Islet of Langerhans (tissue), 1 donor: ENCODE measurements at regions not wholly inside any gene's neighbourhood (a gene's known extent, or its start where the extent isn't known, plus 50 kb on each side); places are given as distances from the start of the nearest gene placed in this dataset.

Source experiments
- FAIRE-seq: peaks from one replicate; lab custom pipeline; 2011; peaks lifted over from hg19 to GRCh38; lab: Jason Lieb, UNC

DNA sequence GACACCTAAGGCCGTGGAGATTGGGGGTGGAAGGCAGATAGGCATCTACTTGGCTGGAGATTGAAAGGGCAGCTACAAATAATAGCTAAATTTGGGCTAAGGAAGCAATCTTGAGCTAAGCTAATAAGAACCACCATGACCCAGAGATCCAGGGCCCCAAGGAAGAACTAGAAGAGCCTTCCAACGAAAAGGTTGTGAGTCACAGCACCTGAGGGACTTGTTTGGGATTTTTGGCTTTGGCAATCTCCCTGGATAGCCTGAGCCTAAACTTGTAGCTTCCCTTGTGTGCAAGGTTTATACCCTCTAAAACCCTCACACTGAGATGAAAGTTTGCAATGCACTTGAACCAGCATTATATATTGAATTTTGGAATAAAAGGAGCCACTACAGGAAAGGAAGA lies 364.0 kb upstream of the IL12A start:
- no peak for FAIRE-seq

DNA sequence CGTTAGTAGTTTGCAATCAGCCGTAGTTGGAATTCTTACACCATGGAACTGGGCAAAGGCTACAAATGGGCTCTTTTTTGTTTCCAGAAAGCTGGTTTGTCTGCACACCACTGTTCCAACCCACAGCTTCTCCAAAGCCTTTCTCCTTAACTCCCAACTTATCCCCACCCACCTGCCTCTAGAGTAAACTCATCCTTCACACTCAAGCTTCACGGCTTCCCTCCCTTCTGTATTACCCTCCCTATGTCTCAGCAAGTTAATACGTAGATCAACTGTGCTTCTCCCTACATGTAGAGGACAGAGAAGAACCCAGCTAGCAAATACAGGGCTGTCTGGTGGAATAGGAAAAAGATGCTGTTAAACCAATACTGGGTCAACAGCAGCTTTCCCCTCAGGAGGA lies 363.0 kb upstream of the IL12A start:
- no peak for FAIRE-seq

DNA sequence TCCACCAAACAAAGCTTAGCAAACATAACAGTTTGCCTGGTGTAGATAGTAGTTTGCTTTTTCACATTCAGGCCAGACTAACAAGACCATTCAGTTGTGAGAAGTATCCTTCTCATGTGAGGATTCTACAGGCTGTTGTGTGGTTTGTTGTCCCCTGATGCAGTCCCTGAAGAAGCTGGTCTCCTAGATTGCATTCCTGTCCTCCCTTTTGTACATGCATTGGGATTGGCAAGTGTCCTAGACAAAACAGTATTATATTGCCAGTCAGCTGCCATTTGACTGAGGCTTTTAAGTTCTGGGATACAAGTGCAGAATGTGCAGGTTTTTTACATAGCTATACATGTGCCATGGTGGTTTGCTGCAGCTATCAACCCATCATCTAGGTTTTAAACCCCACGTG lies 362.0 kb upstream of the IL12A start:
- FAIRE-seq, result no peak

DNA sequence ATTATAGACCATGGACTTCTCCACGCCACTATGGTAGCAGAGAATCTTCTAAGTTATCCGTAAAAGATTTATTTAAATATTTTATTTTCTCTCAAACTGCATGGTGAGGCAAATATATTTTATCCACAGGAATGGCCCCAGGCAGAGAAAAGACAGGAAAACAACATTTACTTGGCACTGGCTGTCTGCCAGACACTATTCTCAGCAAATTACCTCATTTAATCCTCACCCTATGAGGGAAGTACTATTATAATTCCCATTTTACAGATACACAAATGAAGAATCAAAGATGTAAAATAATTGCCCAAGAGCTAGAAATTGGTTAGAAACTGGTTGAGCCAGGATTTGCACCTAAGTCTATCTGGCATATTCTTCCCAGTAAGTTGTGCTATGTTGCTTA lies 361.4 kb upstream of the IL12A start:
- FAIRE-seq, result no peak

DNA sequence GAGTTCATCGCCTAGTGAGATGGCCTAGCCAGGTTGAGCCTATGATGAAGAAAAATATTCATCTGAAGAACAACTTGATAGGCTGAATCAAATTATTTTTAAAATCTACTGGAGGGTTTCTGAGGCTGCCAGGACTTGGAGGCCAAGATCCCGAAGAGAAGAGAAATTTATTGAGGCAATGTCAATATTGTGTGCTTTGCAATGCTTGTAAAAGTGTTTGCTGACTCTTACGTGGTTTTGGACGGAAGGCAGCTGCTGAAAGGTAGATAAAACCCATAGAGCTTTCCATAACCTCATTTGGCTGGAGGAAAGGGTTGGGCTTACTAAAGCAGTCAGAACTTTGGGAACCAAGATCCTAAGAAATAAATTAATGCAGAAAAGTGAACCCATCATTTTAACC lies 361.0 kb upstream of the IL12A start:
- no peak for FAIRE-seq

DNA sequence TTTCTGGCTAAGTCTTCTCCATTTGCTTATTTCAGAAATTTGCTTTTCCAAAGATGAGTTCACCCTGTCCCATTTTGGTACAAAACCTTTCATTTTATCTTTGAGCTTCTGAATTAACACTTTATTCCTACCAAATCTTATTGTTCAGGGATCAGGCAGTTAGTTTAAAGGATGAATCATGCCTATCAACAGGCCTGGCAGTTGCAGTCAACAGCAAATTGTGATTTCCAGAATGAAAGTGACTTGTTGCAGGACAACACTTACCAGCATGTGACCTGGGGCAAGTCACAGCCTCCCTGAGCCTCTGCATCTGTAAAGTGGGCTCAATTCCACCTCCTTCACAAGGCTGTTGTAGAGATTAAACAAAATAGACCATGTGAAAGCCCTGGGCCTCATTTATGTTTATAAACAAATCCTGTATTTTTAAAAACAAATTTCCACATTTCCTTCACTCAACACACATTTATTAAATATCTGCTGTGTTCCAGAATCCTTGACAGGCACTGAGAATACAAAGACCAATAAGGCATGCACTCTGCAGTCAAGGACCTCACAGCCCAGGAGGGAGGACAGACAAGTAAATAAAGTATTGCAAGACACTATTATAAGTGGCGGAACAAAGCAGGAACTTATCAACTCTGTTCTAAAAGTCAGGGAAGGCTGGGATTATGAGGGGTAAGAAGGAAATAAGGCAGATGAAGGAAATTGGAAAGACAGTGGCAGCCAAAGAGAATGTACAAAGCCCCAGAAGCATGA lies 359.1 kb upstream of the IL12A start:
- no peak for FAIRE-seq

DNA sequence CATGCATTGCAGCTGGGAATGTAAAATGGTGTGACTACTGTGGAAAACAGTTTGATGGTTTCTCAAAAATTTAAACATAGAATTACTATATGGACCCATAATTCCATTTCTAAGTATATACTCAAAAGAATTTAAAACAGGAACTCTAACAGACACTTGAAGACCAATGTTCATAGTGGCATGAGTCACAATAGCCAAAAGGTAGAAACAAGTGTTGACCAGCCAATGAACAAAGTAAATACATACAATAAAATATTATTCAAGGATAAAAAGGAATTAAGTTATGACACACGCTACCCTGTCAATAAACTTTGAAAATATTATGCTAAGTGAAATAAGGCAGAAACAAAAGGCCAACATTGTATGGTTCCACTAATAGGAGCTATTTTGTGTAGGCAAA lies 357.4 kb upstream of the IL12A start:
- FAIRE-seq, result no peak

DNA sequence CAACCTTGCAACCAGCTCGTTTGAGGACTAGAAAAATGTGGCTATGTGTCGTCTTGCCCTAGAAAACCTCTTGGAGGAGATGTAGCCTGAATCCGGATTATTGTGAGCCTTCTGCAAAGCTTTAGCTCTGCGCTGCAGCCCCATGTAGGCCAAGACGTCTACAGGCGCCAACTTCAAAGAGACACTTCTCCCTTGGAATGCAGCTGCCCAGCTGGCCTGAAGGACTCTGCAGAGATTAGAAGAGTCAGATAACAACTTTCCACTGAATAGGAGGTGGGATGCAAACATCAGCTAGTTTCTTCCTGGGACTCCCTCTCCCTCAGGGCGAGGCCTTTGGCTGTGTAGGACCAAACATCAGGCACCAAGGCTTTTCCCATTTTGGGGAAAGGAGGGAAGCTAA lies 356.5 kb upstream of the IL12A start:
- FAIRE-seq, result no peak

DNA sequence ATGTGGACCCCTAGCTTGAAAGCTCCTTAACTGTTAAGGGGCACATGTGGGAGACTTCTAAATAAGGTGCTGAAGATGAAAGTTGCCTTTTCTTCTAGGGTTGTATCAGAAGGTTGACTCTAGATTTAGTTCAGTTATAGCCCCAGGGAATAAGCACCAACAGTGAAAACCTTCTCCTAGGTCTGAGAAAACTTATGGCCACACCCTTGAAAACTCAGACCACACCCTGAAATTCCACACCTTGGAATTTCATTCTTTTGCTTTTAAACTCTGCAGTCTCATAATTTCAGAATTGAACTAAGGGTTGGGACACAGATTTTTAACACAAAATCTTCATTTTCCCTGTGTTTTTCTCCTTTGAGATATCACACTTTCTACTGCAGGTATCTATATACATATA lies 355.8 kb upstream of the IL12A start:
- no peak for FAIRE-seq

DNA sequence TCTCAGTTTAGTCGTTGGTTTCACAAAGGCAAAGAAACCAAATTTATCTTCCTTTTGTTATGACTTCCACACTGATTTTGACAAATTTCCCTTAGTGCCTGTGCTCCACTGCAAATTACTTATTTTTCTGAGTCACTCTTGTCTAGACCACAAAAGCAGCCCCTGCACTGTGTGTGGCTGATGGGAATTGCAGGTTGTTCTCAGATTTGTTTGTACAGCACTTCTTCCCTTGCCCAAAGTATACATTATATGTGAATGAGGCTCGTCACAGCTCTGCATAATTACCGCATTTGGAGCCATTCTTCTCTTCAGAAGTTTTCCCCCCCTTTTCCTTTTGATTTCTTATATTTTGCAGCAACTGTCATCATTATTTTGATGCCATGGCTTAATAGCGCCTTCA lies 354.2 kb upstream of the IL12A start:
- FAIRE-seq, result no peak

DNA sequence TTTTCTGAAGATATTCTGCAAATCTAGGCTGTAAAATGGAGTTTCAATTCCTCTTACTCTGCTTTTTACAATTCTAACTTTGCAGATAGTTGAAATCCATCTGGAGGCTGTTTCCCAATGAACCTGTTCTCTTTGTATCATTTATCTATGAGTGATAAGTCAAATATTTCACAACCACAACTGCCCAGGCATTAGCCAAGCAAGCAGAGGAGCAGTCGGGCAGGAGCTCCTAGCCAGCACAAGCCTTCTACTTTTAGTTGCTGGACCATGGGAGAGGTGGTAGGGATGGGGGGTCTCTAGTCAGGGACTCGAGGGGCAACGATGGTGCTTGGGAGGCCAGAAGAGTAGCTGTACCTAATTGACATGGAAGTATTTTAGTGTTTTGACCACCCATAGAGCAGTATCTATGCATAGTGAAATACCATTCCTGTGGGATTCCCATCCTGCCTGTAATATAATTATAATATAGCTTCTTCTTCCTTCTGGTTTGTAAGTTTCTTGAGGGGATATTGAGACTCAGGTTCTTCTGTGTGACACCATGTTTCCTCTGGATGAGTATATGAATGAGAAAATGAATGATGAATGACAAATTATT lies 353.5 kb upstream of the IL12A start:
- no peak for FAIRE-seq

DNA sequence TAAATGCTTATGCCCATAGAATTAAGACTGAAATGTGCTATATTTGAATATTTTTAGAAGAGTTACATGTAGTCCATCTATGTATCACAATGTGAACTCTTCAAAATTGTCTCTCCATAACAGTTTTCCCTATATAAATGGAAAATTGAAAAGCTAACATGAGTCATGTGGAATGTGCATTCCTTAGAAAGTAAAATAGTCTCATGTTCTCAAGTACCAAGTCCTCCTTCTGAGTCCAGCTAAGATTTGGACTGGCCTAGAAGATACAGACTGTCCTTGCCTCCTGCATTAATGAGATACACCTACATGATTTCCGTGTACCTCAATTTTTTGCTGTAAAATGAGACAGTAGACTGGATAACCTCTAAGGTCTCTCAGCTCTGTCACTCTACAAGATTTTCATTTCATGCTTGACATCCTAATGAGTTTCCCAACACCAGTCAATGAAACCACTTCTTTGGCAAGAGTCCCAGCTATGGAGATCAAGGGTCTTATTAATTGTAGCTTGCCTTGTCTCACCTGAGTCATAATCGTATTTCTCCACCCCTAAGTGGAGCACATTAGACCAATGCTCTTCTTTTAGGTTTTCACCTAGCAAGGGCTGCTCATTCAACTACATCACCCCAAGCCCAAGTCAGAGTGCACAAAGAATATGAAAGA lies 350.6 kb upstream of the IL12A start:
- FAIRE-seq, result no peak

DNA sequence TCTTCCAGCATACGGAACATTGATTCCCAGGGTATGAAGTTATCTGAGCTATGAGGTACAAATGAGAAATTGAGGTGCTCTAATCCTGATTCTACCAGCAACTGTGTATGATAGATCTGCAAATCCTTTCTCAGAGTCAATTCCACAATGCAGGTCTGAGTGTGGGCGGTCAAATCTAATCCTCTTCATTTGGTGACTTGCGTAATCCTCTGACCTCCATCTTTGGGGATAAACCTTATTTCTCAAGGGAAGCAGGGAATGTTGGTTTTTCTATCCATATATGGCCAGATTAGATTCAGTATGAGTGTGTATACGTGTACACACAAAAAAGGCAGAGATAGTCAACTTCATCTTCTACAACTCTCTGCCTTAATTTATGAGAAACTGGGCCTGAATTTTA lies 348.4 kb upstream of the IL12A start:
- no peak for FAIRE-seq

DNA sequence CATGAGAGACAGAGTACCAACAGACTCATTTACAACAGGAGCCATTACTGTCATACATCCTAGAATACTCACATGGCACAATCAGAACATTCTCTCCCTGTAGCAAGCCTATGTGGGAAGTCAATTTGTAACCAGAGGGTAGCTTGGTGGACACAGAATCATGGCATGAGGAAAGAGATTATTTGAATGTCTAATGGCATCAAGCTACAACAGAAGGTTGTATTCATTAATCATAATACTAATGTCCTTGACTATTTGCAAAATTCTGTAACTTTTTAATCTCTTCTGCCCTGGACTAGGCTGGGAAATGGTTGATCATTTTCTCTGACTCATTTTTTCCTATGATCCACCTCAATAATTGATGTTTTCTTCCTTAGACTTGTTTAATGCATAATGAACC lies 345.2 kb upstream of the IL12A start:
- no peak for FAIRE-seq

DNA sequence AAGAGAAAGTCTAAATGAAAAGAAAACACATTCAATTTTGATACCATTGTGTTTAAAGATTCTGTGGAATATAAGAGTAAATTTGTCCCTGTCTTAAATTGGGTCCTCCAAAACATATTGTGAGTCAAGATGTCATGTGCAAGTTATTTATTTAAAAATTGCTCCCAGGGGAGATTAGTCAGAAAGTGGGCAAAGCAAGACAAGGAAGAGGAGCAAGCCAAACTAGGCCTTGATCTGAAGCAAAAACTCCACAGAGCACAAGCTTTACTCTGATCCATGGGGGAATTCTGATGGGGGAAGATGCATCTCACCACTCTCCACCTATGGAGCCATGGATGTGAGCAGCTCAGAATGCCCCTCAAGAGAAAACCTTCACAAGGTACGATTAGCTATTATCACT lies 342.8 kb upstream of the IL12A start:
- no peak for FAIRE-seq

DNA sequence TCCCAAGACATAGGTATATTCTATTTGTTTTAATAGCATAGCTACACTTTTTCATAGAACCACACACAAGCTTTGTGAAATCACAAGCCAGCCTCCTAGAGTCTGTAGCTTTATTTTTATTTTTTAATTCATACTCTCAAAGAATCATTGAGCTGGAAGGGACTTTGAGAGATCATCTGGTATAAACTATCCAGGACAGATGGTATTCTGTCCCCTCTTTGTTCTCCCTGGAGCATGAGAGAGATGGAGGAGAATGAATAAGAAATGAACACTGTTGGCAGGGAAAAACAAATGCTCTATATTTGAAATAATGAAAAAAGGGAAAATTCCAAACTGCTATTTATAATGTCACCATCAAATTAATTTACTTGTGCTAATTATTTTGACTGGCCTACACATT lies 338.7 kb upstream of the IL12A start:
- no peak for FAIRE-seq

DNA sequence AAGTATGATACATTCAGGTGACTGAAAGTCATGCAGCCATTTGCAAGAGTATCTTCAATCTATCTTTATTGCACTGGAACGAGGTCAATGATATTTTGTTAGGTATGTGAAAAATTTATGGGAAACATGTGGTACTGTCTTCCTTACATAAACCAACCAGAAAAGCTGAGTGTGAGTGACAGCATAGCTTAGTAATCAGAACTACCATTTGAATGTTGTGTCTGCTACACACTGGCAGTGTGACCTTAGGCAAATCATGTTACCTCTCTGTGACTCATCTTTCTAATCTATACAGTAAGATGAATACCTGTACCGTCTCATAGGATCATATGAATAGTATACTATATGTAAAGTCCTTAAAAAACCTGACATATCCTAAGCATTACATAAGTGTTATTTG lies 337.9 kb upstream of the IL12A start:
- no peak for FAIRE-seq

DNA sequence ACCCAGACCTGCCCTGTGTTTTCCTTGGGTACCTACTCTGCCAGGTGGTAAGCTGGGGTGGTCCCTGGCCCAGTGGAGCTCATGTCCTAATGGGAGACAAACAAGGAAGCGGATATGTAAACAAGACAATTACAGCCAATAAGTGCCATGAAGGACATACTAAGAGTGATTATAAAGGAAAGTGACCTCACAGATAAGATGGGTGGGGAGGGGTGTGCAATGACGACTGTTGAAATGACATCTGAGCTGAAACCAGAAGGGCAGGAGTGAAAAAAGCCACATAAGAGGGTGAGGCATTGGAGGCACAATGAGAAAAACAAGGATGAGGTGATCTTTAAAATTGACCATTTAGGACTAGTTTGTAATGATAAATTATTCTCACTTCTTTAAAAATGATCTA lies 336.2 kb upstream of the IL12A start:
- no peak for FAIRE-seq

DNA sequence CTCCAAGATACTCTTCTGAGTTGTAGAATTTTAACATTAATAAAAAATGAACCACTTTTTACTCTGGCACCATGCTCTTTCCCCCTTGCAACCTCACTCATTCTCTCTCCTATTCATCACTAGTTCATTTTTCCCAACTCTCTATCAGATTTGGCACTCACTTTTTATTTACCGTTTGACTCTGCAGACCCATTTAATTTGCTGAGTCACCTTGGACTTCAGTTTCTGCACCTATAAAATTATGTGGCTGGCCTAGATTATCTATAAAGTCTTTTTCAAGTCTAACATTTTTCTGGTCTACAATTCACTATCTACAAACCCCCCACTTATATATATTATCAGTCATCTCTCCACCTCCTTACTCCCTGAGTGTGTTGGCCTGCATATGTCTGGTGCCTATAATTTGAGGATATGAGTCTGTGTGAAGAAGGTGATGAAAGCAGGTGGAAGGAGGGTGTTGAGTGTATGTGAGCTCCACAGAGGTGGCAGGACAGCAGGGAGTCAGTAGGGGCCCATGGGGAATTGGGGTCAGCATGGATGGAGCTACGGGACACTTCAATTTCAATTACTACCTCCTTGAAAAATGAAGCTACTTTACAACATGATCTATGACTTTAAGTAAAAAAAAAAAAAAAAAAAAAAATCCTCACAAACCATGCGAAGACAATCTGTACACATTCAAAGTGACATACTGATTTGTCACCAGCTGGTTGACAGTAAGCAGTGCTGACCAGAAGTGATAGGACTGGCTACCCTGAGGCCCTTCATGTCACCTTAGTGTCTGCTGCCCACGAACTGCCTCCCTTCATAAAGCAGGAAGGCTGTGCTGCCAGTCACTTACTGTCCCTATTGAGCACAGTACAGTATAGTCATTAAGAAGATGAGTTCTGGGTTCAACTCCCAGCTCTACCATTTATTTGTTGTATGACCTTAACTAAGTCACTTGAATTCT lies 334.2 kb upstream of the IL12A start:
- FAIRE-seq, result no peak

DNA sequence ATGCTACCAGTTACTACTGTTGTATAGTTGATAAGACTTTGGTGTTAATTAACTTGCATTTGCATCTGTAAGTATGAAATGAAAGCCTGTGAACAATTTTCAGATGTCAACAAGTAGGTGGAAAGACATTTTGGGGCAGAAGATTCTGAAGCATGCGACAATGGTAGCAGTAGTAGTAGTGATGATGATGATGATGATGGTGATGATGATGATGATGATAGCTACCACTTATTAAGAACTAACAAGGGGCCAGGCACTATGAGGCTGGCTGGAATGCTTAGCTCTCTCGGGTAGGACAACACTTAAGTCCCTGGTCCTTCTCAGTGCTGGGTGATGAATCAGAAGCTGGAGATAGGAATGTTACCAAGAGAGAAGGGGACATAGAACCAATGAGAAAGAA lies 333.4 kb upstream of the IL12A start:
- FAIRE-seq, result no peak

DNA sequence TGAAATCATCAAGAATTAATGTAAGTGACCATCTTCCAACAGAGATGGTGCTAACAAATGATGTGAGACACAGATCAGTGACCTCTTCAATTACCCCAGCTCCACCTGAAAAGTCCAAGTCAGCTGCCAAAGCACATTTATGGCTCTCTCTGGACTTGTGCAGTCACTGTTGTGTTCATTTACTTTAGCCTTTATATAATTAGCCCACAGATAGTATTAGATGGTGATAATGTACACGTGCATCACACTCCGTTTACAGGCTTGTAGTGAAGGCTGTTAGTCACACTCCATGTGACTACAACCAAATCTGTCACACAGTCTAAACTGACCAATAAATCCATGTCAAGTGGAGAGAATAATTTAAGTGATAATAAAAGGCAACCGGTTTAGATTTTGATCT lies 331.5 kb upstream of the IL12A start:
- no peak for FAIRE-seq

DNA sequence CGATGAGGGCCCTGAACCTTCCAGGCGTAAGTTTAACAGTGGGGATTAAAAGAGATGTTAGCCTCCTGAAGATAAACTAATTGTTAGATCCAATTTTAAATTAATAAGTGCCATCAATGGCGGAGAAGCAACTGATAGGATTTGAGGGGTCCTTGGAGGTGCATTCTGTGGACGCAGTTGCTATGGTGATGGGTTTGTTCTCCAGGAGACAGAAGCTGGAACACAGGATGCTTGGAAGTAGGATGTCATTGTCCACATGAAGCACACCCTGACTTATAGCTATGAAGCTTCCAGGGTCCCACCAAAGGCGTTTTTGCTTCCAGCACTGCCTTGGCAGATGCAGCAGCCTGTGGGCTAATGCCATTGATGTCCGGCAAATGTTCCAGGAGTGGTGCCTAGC lies 331.0 kb upstream of the IL12A start:
- no peak for FAIRE-seq

DNA sequence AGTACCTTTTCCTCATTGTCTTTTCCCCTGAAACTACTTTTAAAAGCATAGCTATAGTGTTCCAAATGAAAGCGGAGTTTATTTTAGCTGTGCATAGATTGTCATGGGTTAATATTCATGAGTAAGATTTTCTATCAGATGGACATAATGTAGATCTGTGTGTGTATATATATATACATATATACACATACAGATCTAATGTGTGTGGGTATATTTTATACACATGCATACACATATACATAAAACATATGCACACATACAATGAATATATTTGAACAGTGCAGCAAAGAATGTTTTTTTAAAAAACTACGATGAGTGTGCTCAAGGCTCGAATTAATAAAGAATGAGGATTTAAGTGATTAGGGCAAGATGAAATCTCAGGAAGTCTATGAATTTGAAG lies 328.3 kb upstream of the IL12A start:
- FAIRE-seq, result no peak
